ENCODE measurements at regions not wholly inside any gene's neighbourhood (a gene's known extent, or its start where the extent isn't known, plus 50 kb on each side); places are given as distances from the start of the nearest gene placed in this dataset.

DNA sequence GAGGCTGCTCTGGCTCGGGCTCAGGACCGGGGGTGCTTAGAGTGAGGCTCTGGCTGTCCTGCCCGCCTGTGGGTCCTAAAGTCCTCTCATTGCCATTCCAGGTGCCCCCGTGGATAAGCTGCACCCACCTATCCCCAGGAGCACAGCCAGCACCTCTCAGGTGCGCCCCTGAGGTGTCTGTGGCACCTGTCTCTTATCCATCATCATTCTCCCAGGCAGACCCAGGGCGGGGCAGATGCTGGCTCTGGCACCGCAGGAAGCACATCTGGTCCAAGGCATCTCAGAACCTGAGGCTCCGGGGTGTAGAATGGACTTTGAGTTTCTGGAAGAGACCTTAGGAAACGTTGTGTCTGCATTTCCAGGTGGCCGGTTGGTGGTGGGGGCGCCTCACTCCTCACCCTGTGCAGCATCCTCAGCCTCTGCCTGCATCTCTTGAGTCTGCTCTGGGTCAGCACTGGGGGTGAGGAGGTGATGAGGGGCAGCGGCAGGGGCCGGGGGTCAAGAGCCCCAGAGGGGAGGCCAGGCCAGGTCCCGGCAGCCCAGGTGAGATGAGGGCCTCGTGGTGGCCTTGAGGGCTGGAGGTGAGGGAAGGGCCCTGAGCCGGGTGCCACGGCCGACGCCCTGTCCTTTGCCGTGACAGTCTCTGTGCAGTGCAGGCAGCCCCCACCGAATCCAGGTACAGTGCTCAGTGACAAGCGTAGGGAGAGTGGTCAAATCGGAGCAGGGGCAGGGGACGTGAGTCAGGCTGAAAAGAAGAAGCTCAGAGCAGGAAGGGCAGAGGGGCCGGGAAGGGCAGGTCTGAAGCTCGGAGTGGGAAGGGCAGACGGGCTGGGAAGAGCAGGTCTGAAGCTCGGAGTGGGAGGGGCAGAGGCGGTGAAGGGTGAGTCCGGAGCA lies 173.5 kb downstream of the NPIPB11 start:
- H3K4me3 ChIP-seq = no peak overlapping the region
- ChIA-PET POLR2A (no interaction called here), SMC1A (ENCODE audit: uncharacterized antibody, unreplicated experiment) (no interaction called here), RAD21 (ENCODE audit: unreplicated experiment) (no interaction called here), CTCF (no interaction called here)
- H3K36me3 ChIP-seq (ENCODE audit: control insufficient read depth in 2 of 2, insufficient read depth in 2 of 2, low read length in 1 of 2) = no peaks in the 10 kb centered on the region
- no peaks in the 10 kb centered on the region for H4K20me1 ChIP-seq (ENCODE audit: control insufficient read depth, insufficient read depth)
- DNase-seq (ENCODE audit: low read depth, low spot score) (no peak), ATAC-seq (no peak), FAIRE-seq (no peak)
- intact Hi-C loops (cut with micrococcal nuclease; ENCODE audit: unreplicated experiment) = no loop called here
- no peaks in the 10 kb centered on the region for H3K27me3 ChIP-seq (replicated peaks in 1 of 2; ENCODE audit: control insufficient read depth in 2 of 2, insufficient read depth in 2 of 2, low read length in 1 of 2)
- H3K4me1 ChIP-seq (ENCODE audit: control insufficient read depth, insufficient read depth, low read length) = no peaks in the 10 kb centered on the region
- 63% methylated on average over 22 of the region's 30 CpGs for WGBS (ENCODE audit: insufficient coverage, insufficient replicate concordance, low lambda C conversion rate, missing lambda C conversion rate)
- H3K9me3 ChIP-seq (replicated peaks; ENCODE audit: control insufficient read depth, insufficient read depth, low read length) = no peaks in the 10 kb centered on the region
- no peak overlapping the region for H3K27ac ChIP-seq (ENCODE audit: control insufficient read depth, insufficient read depth)
- no peaks in the 10 kb centered on the region for H3K79me2 ChIP-seq (ENCODE audit: control insufficient read depth, insufficient read depth, low read length)
- in situ Hi-C loops (cut with MboI) = no loop called here
- H3K4me2 ChIP-seq (ENCODE audit: control insufficient read depth, insufficient read depth) = no peak overlapping the region
- no TSS peak for BruUV-seq (replicated peaks)
- H3K9ac ChIP-seq (ENCODE audit: control insufficient read depth, insufficient read depth, low read length) = no peak overlapping the region
- H2AFZ ChIP-seq (ENCODE audit: control insufficient read depth, low read depth, low read length) = no peak overlapping the region
- TF ChIP-seq, protein P1, sequence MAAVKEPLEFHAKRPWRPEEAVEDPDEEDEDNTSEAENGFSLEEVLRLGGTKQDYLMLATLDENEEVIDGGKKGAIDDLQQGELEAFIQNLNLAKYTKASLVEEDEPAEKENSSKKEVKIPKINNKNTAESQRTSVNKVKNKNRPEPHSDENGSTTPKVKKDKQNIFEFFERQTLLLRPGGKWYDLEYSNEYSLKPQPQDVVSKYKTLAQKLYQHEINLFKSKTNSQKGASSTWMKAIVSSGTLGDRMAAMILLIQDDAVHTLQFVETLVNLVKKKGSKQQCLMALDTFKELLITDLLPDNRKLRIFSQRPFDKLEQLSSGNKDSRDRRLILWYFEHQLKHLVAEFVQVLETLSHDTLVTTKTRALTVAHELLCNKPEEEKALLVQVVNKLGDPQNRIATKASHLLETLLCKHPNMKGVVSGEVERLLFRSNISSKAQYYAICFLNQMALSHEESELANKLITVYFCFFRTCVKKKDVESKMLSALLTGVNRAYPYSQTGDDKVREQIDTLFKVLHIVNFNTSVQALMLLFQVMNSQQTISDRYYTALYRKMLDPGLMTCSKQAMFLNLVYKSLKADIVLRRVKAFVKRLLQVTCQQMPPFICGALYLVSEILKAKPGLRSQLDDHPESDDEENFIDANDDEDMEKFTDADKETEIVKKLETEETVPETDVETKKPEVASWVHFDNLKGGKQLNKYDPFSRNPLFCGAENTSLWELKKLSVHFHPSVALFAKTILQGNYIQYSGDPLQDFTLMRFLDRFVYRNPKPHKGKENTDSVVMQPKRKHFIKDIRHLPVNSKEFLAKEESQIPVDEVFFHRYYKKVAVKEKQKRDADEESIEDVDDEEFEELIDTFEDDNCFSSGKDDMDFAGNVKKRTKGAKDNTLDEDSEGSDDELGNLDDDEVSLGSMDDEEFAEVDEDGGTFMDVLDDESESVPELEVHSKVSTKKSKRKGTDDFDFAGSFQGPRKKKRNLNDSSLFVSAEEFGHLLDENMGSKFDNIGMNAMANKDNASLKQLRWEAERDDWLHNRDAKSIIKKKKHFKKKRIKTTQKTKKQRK (IDR thresholded peaks at IDR 0.05; ENCODE audit: low read depth, low read length) = no peak
- TF ChIP-seq CTCF (IDR thresholded peaks at IDR 0.05 in 2 of 3, conservative IDR thresholded peaks at IDR 0.05 in 1 of 3; ENCODE audit: control insufficient read depth in 2 of 3, extremely low read depth in 1 of 3, insufficient read depth in 1 of 3, low read depth in 3 of 3, low read length in 3 of 3) (no peak), SIX5 (IDR thresholded peaks at IDR 0.05; ENCODE audit: low read depth, low read length, severe bottlenecking) (no peak), CBX5 (IDR thresholded peaks at IDR 0.05; ENCODE audit: low read depth) (no peak), ZSCAN29 (IDR thresholded peaks at IDR 0.05) (no peak), CREM (IDR thresholded peaks at IDR 0.05; ENCODE audit: low read depth) (no peak), CHD4 (IDR thresholded peaks at IDR 0.05) (no peak), KLF5 (IDR thresholded peaks at IDR 0.05; ENCODE audit: partially characterized antibody) (no peak), TCF3 (IDR thresholded peaks at IDR 0.05; ENCODE audit: borderline replicate concordance, insufficient read depth, low read depth, low read length) (no peak), FOS (IDR thresholded peaks at IDR 0.05; ENCODE audit: borderline replicate concordance, extremely low read depth, insufficient read length) (no peak), CBFB (IDR thresholded peaks at IDR 0.05; ENCODE audit: low read depth) (no peak), HDAC2 (IDR thresholded peaks at IDR 0.05) (no peak), SRF (IDR thresholded peaks at IDR 0.05; ENCODE audit: low read depth in 2 of 2, low read length in 2 of 2) (no peak), GABPA (IDR thresholded peaks at IDR 0.05; ENCODE audit: low read depth) (no peak), YY1 (IDR thresholded peaks at IDR 0.05; ENCODE audit: low read depth, low read length) (no peak), SUPT20H (IDR thresholded peaks at IDR 0.05; ENCODE audit: borderline replicate concordance, control insufficient read depth, low read depth, low read length) (no peak), MEF2A (IDR thresholded peaks at IDR 0.05; ENCODE audit: insufficient read depth, low read depth, low read length) (no peak)

Measured in GM12878 (cell line).